ENCODE measurements at regions not wholly inside any gene's neighbourhood (a gene's known extent, or its start where the extent isn't known, plus 50 kb on each side); places are given as distances from the start of the nearest gene placed in this dataset.

DNA sequence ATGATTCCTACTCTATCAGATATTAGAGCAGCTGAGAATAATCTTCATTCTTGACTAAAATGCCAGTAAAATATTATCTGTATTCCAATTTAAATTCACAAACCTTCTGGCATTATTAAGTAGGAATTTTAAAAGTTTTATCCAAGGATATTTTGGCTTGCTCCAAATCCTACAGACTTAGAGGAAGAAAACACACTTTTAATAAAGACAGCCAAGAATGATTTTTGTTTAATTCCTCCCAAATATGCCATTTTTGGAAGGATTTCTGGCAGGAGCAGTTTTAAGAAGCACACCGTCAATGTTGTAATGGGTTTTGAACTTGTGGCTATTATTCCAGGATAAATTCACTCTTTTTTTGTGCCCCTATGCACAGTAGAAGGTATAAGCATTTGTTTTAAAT, 355.1 kb downstream of the SLITRK5 start:
- TF ChIP-seq ESRRA (CRISPR knock-in tag; IDR thresholded peaks at IDR 0.05; ENCODE audit: borderline replicate concordance): no peak
- TF ChIP-seq, protein P1, sequence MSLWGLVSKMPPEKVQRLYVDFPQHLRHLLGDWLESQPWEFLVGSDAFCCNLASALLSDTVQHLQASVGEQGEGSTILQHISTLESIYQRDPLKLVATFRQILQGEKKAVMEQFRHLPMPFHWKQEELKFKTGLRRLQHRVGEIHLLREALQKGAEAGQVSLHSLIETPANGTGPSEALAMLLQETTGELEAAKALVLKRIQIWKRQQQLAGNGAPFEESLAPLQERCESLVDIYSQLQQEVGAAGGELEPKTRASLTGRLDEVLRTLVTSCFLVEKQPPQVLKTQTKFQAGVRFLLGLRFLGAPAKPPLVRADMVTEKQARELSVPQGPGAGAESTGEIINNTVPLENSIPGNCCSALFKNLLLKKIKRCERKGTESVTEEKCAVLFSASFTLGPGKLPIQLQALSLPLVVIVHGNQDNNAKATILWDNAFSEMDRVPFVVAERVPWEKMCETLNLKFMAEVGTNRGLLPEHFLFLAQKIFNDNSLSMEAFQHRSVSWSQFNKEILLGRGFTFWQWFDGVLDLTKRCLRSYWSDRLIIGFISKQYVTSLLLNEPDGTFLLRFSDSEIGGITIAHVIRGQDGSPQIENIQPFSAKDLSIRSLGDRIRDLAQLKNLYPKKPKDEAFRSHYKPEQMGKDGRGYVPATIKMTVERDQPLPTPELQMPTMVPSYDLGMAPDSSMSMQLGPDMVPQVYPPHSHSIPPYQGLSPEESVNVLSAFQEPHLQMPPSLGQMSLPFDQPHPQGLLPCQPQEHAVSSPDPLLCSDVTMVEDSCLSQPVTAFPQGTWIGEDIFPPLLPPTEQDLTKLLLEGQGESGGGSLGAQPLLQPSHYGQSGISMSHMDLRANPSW (CRISPR knock-in tag; conservative IDR thresholded peaks at IDR 0.05; ENCODE audit: low read depth): no peak
- TF ChIP-seq, protein P2, sequence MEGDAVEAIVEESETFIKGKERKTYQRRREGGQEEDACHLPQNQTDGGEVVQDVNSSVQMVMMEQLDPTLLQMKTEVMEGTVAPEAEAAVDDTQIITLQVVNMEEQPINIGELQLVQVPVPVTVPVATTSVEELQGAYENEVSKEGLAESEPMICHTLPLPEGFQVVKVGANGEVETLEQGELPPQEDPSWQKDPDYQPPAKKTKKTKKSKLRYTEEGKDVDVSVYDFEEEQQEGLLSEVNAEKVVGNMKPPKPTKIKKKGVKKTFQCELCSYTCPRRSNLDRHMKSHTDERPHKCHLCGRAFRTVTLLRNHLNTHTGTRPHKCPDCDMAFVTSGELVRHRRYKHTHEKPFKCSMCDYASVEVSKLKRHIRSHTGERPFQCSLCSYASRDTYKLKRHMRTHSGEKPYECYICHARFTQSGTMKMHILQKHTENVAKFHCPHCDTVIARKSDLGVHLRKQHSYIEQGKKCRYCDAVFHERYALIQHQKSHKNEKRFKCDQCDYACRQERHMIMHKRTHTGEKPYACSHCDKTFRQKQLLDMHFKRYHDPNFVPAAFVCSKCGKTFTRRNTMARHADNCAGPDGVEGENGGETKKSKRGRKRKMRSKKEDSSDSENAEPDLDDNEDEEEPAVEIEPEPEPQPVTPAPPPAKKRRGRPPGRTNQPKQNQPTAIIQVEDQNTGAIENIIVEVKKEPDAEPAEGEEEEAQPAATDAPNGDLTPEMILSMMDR (IDR thresholded peaks at IDR 0.05): no peak
- TF ChIP-seq, protein P3, sequence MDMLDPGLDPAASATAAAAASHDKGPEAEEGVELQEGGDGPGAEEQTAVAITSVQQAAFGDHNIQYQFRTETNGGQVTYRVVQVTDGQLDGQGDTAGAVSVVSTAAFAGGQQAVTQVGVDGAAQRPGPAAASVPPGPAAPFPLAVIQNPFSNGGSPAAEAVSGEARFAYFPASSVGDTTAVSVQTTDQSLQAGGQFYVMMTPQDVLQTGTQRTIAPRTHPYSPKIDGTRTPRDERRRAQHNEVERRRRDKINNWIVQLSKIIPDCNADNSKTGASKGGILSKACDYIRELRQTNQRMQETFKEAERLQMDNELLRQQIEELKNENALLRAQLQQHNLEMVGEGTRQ (CRISPR knock-in tag; IDR thresholded peaks at IDR 0.05): no peak
- no peak for TF ChIP-seq ZNF138 (CRISPR knock-in tag; conservative IDR thresholded peaks at IDR 0.05)
- TF ChIP-seq FOXK1 (CRISPR knock-in tag; IDR thresholded peaks at IDR 0.05): no peak
- no peak for TF ChIP-seq GABPB1 (CRISPR knock-in tag; IDR thresholded peaks at IDR 0.05)
- no peak for TF ChIP-seq CREB1 (CRISPR knock-in tag; IDR thresholded peaks at IDR 0.05)
- TF ChIP-seq, protein P4, sequence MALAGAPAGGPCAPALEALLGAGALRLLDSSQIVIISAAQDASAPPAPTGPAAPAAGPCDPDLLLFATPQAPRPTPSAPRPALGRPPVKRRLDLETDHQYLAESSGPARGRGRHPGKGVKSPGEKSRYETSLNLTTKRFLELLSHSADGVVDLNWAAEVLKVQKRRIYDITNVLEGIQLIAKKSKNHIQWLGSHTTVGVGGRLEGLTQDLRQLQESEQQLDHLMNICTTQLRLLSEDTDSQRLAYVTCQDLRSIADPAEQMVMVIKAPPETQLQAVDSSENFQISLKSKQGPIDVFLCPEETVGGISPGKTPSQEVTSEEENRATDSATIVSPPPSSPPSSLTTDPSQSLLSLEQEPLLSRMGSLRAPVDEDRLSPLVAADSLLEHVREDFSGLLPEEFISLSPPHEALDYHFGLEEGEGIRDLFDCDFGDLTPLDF (CRISPR knock-in tag; IDR thresholded peaks at IDR 0.05): no peak
- TF ChIP-seq MYBL2 (CRISPR knock-in tag; IDR thresholded peaks at IDR 0.05): no peak
- TF ChIP-seq, protein P5, sequence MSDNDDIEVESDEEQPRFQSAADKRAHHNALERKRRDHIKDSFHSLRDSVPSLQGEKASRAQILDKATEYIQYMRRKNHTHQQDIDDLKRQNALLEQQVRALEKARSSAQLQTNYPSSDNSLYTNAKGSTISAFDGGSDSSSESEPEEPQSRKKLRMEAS (CRISPR knock-in tag; IDR thresholded peaks at IDR 0.05): no peak
- TF ChIP-seq, protein P6, sequence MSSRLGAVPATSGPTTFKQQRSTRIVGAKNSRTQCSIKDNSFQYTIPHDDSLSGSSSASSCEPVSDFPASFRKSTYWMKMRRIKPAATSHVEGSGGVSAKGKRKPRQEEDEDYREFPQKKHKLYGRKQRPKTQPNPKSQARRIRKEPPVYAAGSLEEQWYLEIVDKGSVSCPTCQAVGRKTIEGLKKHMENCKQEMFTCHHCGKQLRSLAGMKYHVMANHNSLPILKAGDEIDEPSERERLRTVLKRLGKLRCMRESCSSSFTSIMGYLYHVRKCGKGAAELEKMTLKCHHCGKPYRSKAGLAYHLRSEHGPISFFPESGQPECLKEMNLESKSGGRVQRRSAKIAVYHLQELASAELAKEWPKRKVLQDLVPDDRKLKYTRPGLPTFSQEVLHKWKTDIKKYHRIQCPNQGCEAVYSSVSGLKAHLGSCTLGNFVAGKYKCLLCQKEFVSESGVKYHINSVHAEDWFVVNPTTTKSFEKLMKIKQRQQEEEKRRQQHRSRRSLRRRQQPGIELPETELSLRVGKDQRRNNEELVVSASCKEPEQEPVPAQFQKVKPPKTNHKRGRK (CRISPR knock-in tag; IDR thresholded peaks at IDR 0.05; ENCODE audit: borderline replicate concordance): no peak
- no peak for TF ChIP-seq NFATC4 (CRISPR knock-in tag; IDR thresholded peaks at IDR 0.05)
- TF ChIP-seq, protein P7, sequence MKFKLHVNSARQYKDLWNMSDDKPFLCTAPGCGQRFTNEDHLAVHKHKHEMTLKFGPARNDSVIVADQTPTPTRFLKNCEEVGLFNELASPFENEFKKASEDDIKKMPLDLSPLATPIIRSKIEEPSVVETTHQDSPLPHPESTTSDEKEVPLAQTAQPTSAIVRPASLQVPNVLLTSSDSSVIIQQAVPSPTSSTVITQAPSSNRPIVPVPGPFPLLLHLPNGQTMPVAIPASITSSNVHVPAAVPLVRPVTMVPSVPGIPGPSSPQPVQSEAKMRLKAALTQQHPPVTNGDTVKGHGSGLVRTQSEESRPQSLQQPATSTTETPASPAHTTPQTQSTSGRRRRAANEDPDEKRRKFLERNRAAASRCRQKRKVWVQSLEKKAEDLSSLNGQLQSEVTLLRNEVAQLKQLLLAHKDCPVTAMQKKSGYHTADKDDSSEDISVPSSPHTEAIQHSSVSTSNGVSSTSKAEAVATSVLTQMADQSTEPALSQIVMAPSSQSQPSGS (CRISPR knock-in tag; IDR thresholded peaks at IDR 0.05; ENCODE audit: borderline replicate concordance, low read depth): no peak
